Upper lobe of right lung (tissue), 1 donor: ENCODE measurements at regions not wholly inside any gene's neighbourhood (a gene's known extent, or its start where the extent isn't known, plus 50 kb on each side); places are given as distances from the start of the nearest gene placed in this dataset.

ENCODE experiments used
- ATAC-seq: fragments of 200-7000 bp; cut with Tn5 transposase; one replicate; pipeline ENCODE4 v1.9.1; 2020; ENCODE audit warnings: mild to moderate bottlenecking, moderate library complexity
- DNase-seq: peaks from one replicate; pipeline ENCODE4 v3.0.0-alpha.2; 2020
- H3K27ac ChIP-seq: fragments of 200-600 bp; one replicate; pipeline ENCODE4 v1.8.0; 2022
- H3K27me3 ChIP-seq: fragments of 200-600 bp; one replicate; pipeline ENCODE4 v1.8.0; 2022; ENCODE audit warnings: mild to moderate bottlenecking
- H3K36me3 ChIP-seq: fragments of 200-600 bp; one replicate; pipeline ENCODE4 v1.8.0; 2022
- H3K4me1 ChIP-seq: fragments of 200-600 bp; one replicate; pipeline ENCODE4 v1.8.0; 2022
- H3K4me3 ChIP-seq: fragments of 200-600 bp; one replicate; pipeline ENCODE4 v1.8.0; 2022; ENCODE audit warnings: mild to moderate bottlenecking
- H3K9me3 ChIP-seq: fragments of 200-600 bp; one replicate; pipeline ENCODE4 v1.8.0; 2022
- CTCF ChIP-seq: fragments of 200-600 bp; IDR thresholded peaks from one replicate; pipeline ENCODE4 v1.8.0; 2022; ENCODE audit warnings: antibody characterized with exemption
- intact Hi-C: fragments of 100-400 bp; cut with DNase I; formaldehyde crosslinking; loops from one replicate; pipeline ENCODE4 v1.11.0; 2022
- donor health status: DM: no; HTN: yes; CAD: no; lungs with severe emphysema.

DNA sequence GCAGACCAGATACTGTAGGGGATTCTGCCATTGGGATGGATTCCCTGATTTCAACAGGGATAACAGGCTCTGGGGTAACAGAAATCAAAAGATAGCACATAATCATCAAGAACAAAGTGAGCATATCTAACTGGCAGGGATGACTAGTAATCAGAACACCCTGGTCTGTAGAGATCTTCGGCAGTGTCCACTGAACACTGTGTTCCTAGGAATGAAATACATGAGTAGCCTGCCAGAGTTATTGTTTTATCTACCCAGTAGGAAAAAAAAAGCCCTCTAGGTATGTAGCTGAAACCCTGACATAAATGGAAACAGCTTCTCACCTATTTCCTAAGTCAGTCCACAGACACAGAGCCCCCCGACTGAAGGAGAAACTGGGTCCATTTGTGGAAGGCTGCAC is 340.3 kb upstream of the ZNF385D start:
- intact Hi-C loops: no loop called here
- H3K4me1 ChIP-seq: no peaks in the 10 kb centered on the region
- DNase-seq (no peak), ATAC-seq (no peak)
- no peaks in the 10 kb centered on the region for H3K9me3 ChIP-seq
- TF ChIP-seq CTCF: no peak
- no peak overlapping the region for H3K27ac ChIP-seq
- no peaks in the 10 kb centered on the region for H3K36me3 ChIP-seq
- no peaks in the 10 kb centered on the region for H3K27me3 ChIP-seq
- no peak overlapping the region for H3K4me3 ChIP-seq

GRCh38 chr3:22098021-22098420 is 347.0 kb upstream of the ZNF385D start:
- Histone ChIP-seq H3K9me3 (no peaks in the 10 kb centered on the region), H3K27me3 (no peaks in the 10 kb centered on the region), H3K36me3 (no peaks in the 10 kb centered on the region), H3K4me3 (no peak overlapping the region), H3K4me1 (no peaks in the 10 kb centered on the region), H3K27ac (no peak overlapping the region)
- ATAC-seq (no peak), DNase-seq (no peak)
- TF ChIP-seq CTCF: no peak
- intact Hi-C loops: no loop called here

DNA sequence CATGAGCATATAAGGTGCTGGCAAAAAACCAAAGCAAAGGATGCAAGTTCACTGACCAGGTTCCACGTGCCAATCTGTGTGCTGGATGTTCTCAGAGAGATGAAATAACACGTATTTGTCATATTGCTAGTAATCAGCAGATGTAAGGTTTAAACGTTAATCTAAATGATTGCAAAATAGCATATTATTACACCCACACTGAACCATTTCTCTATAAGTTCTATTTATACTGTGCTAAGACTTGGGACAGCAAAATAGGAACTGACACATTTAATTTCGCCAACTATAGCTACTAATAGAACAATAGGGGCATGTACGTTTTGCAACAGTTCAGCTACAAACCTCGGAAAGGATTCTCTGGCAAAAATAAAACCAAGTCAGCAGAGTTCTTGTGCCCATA is 350.3 kb upstream of the ZNF385D start:
- Histone ChIP-seq H3K27ac (no peak overlapping the region), H3K4me1 (no peaks in the 10 kb centered on the region), H3K9me3 (no peaks in the 10 kb centered on the region), H3K4me3 (no peak overlapping the region), H3K36me3 (no peaks in the 10 kb centered on the region), H3K27me3 (no peaks in the 10 kb centered on the region)
- intact Hi-C loops: no loop called here
- TF ChIP-seq CTCF: no peak
- DNase-seq (no peak), ATAC-seq (peak; percentile 32)

GRCh38 chr3:22101811-22102210 is 350.8 kb upstream of the ZNF385D start:
- Histone ChIP-seq H3K36me3 (no peaks in the 10 kb centered on the region), H3K9me3 (no peaks in the 10 kb centered on the region), H3K4me1 (no peaks in the 10 kb centered on the region), H3K27ac (no peak overlapping the region), H3K27me3 (no peaks in the 10 kb centered on the region), H3K4me3 (no peak overlapping the region)
- DNase-seq (no peak), ATAC-seq (no peak)
- no peak for TF ChIP-seq CTCF
- intact Hi-C loops: no loop called here

DNA sequence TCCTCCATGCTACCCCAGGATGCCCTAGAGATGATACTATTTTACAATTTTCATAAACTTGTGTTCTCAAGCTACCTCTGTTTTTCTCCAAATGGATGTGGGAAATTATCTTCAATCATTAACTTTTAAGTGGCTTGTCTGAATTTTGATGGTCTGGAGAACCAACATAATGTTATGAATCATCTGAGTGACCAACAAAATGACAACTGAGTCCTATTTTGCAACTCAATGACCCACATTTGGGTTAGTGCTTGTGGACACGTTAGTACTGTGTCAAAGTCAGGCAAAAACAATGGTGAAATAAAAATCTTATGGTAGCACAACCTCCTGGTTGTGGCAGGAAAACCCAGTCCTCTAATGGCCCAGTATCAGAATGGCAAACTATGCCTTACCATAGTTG is 352.4 kb upstream of the ZNF385D start:
- ATAC-seq (no peak), DNase-seq (no peak)
- no peak overlapping the region for H3K4me3 ChIP-seq
- TF ChIP-seq CTCF: no peak
- H3K4me1 ChIP-seq: no peaks in the 10 kb centered on the region
- intact Hi-C loops: no loop called here
- no peaks in the 10 kb centered on the region for H3K36me3 ChIP-seq
- no peak overlapping the region for H3K27ac ChIP-seq
- H3K27me3 ChIP-seq: no peaks in the 10 kb centered on the region
- no peaks in the 10 kb centered on the region for H3K9me3 ChIP-seq

- ATAC-seq: no peak
Measured at GRCh38 chr3:22106213-22106896, 355.3 kb upstream of the ZNF385D start.

More at GRCh38 chr3:22106213-22106896, 355.3 kb upstream of the ZNF385D start:
- H3K27me3 ChIP-seq: no peaks in the 10 kb centered on the region
- H3K4me3 ChIP-seq: no peak overlapping the region
- H3K36me3 ChIP-seq: no peaks in the 10 kb centered on the region
- H3K4me1 ChIP-seq: no peaks in the 10 kb centered on the region
- no peaks in the 10 kb centered on the region for H3K9me3 ChIP-seq
- intact Hi-C loops: no loop called here
- no peak for DNase-seq
- no peak overlapping the region for H3K27ac ChIP-seq
- TF ChIP-seq CTCF: no peak
